ENCODE measurements at regions not wholly inside any gene's neighbourhood (a gene's known extent, or its start where the extent isn't known, plus 50 kb on each side); places are given as distances from the start of the nearest gene placed in this dataset.

GRCh38 chr10:130720235-130720634, 584.0 kb downstream of the GLRX3 start:
- Histone ChIP-seq H3K27me3 (no peaks in the 10 kb centered on the region), H3K27ac (no peak overlapping the region), H3K4me3 (no peak overlapping the region), H3K4me1 (no peaks in the 10 kb centered on the region), H3K9me3 (no peaks in the 10 kb centered on the region), H3K36me3 (no peaks in the 10 kb centered on the region)
- no peak for DNase-seq
- TF ChIP-seq, protein P1, sequence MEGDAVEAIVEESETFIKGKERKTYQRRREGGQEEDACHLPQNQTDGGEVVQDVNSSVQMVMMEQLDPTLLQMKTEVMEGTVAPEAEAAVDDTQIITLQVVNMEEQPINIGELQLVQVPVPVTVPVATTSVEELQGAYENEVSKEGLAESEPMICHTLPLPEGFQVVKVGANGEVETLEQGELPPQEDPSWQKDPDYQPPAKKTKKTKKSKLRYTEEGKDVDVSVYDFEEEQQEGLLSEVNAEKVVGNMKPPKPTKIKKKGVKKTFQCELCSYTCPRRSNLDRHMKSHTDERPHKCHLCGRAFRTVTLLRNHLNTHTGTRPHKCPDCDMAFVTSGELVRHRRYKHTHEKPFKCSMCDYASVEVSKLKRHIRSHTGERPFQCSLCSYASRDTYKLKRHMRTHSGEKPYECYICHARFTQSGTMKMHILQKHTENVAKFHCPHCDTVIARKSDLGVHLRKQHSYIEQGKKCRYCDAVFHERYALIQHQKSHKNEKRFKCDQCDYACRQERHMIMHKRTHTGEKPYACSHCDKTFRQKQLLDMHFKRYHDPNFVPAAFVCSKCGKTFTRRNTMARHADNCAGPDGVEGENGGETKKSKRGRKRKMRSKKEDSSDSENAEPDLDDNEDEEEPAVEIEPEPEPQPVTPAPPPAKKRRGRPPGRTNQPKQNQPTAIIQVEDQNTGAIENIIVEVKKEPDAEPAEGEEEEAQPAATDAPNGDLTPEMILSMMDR (IDR thresholded peaks at IDR 0.05), result no peak
- no peak for TF ChIP-seq POLR2A (IDR thresholded peaks at IDR 0.05)

- Histone ChIP-seq H3K9me3 (no peaks in the 10 kb centered on the region), H3K4me1 (no peaks in the 10 kb centered on the region), H3K27ac (no peak overlapping the region), H3K27me3 (no peaks in the 10 kb centered on the region), H3K4me3 (no peak overlapping the region), H3K36me3 (no peaks in the 10 kb centered on the region)
- no peak for TF ChIP-seq POLR2A (IDR thresholded peaks at IDR 0.05)
- TF ChIP-seq, protein P1 (IDR thresholded peaks at IDR 0.05), result no peak
- no peak for DNase-seq
Measured at GRCh38 chr10:130721971-130722370, 585.8 kb downstream of the GLRX3 start.

GRCh38 chr10:130723704-130724103, 587.5 kb downstream of the GLRX3 start:
- no peaks in the 10 kb centered on the region for H3K9me3 ChIP-seq
- DNase-seq, result no peak
- TF ChIP-seq, protein P1 (IDR thresholded peaks at IDR 0.05), result no peak
- no peak for TF ChIP-seq POLR2A (IDR thresholded peaks at IDR 0.05)
- no peak overlapping the region for H3K27ac ChIP-seq
- no peaks in the 10 kb centered on the region for H3K27me3 ChIP-seq
- H3K36me3 ChIP-seq, result no peaks in the 10 kb centered on the region
- H3K4me3 ChIP-seq, result no peak overlapping the region
- H3K4me1 ChIP-seq, result no peaks in the 10 kb centered on the region

DNA sequence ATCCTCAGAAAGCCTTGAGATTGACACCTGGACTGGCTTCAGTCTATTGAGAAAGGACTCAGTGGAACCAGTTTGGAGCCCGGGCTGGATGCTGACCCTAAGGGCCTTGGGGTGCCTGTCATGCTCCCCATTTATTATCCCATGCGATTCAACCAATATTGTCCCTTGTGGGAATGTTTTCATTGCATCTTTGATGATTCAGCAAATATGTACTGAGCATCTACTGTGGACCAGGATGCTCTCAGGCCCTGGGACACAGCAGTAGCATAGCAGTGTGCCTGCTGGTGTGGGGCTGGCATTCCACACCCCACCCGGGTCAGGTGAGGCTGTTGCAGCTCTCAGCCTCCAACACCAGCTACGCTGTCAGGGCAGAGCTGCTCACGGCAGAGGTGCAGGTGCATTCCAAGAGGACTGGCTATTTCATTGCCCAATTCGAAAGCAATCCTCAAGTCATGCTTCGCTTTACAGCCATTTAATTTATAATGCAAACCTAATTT, 586.0 kb downstream of the TCERG1L start:
- no peaks in the 10 kb centered on the region for H3K4me1 ChIP-seq
- H3K4me3 ChIP-seq, result no peak overlapping the region
- TF ChIP-seq POLR2A (IDR thresholded peaks at IDR 0.05), result no peak
- TF ChIP-seq, protein P1 (IDR thresholded peaks at IDR 0.05), result no peak
- H3K9me3 ChIP-seq, result no peaks in the 10 kb centered on the region
- no peaks in the 10 kb centered on the region for H3K36me3 ChIP-seq
- no peak overlapping the region for H3K27ac ChIP-seq
- DNase-seq, result peak in 1 of 3 donors; percentile 11
- no peaks in the 10 kb centered on the region for H3K27me3 ChIP-seq

GRCh38 chr10:130726996-130727725, 584.4 kb downstream of the TCERG1L start:
- Histone ChIP-seq H3K4me1 (no peaks in the 10 kb centered on the region), H3K4me3 (no peak overlapping the region), H3K9me3 (no peaks in the 10 kb centered on the region), H3K27ac (no peak overlapping the region), H3K36me3 (no peaks in the 10 kb centered on the region), H3K27me3 (no peaks in the 10 kb centered on the region)
- TF ChIP-seq, protein P1 (IDR thresholded peaks at IDR 0.05), result no peak
- TF ChIP-seq POLR2A (IDR thresholded peaks at IDR 0.05), result no peak
- DNase-seq, result peak in 1 of 3 donors; percentile 16

All from Peyer's patch (tissue), 4 donors.